SK-N-SH (cell line): ENCODE measurements at regions not wholly inside any gene's neighbourhood (a gene's known extent, or its start where the extent isn't known, plus 50 kb on each side); places are given as distances from the start of the nearest gene placed in this dataset.

Experiments used
- CTCF ChIA-PET: fragments of 300-600, 350-600 bp; formaldehyde crosslinking; extraction: SDS; loops from one replicate; lab custom pipeline; 2021; lab: Yijun Ruan, JAX
- POLR2A ChIA-PET: fragments of 350-600 bp; sonication (Branson Sonifier 250); formaldehyde crosslinking; extraction: SDS; loops from one replicate; lab custom pipeline; 2020; ENCODE audit warnings: antibody characterized with exemption, inconsistent platforms; lab: Yijun Ruan, JAX
- DNase-seq: peaks from one replicate; pipeline ENCODE4 v3.0.0; 2012
- H2AFZ ChIP-seq: fragments of 200-600 bp; sonication (generic); 2 replicates; pipeline ENCODE4 v1.8.1; 2016; ENCODE audit warnings: antibody characterized with exemption, mild to moderate bottlenecking, low read depth
- H3F3A ChIP-seq: fragments of 200-600 bp; sonication (generic); replicated peaks from 2 replicates; pipeline ENCODE3; 2016; ENCODE audit warnings: antibody characterized with exemption, mild to moderate bottlenecking; ENCODE audit not compliant: insufficient read depth
- H3K27ac ChIP-seq, 2 experiments: fragments of 200-500 bp in 1 of 2; fragments of 200-600 bp in 1 of 2; sonication (Bioruptor generic) in 1 of 2; sonication (generic), shearing (Covaris generic) in 1 of 2; 2 replicates each; pipeline versions ENCODE4 v1.5.1 to v1.6.1; 2014 to 2016; ENCODE audit warnings: low read depth in 2 of 2, inconsistent platforms in 1 of 2, low read length in 1 of 2, mild to moderate bottlenecking in 1 of 2, mixed read lengths in 1 of 2
- H3K27me3 ChIP-seq: fragments of 200-600 bp; sonication (generic), shearing (Covaris generic); 2 replicates; pipeline ENCODE4 v1.6.1; 2016; ENCODE audit warnings: mixed run types; ENCODE audit not compliant: insufficient read depth
- H3K36me3 ChIP-seq, 2 experiments: fragments of 200-500 bp in 1 of 2; fragments of 200-600 bp in 1 of 2; sonication (Bioruptor generic) in 1 of 2; sonication (generic) in 1 of 2; replicated peaks in 1 of 2; 2 replicates each; pipeline versions ENCODE3 to v1.5.1; 2014 to 2016; ENCODE audit warnings: low read length in 1 of 2, mild to moderate bottlenecking in 1 of 2; ENCODE audit not compliant: insufficient read depth in 2 of 2, control insufficient read depth in 1 of 2
- H3K4me1 ChIP-seq, 2 experiments: fragments of 200-500 bp in 1 of 2; fragments of 200-600 bp in 1 of 2; sonication (Bioruptor generic) in 1 of 2; sonication (generic), shearing (Covaris generic) in 1 of 2; 2 replicates each; pipeline versions ENCODE4 v1.5.1 to v1.6.1; 2014 to 2016; ENCODE audit warnings: low read depth in 1 of 2, low read length in 1 of 2, mixed run types in 1 of 2; ENCODE audit not compliant: insufficient read depth in 2 of 2, control insufficient read depth in 1 of 2
- H3K4me2 ChIP-seq: fragments of 200-600 bp; sonication (generic), shearing (Covaris generic); 2 replicates; pipeline ENCODE4 v1.6.1; 2017; ENCODE audit warnings: mixed run types
- H3K4me3 ChIP-seq, 2 experiments: fragments of 200-500 bp in 1 of 2; fragments of 200-600 bp in 1 of 2; sonication (Bioruptor generic) in 1 of 2; sonication (generic), shearing (Covaris generic) in 1 of 2; 2 replicates each; pipeline versions ENCODE4 v1.5.1 to v1.8.1; 2014 to 2016; ENCODE audit warnings: low read depth in 2 of 2, inconsistent platforms in 1 of 2, low read length in 1 of 2, mild to moderate bottlenecking in 1 of 2, mixed read lengths in 1 of 2, moderate library complexity in 1 of 2
- H3K79me2 ChIP-seq: fragments of 200-600 bp; sonication (generic); 2 replicates; pipeline ENCODE4 v1.8.1; 2017; ENCODE audit warnings: mild to moderate bottlenecking; ENCODE audit not compliant: insufficient read depth
- H3K9ac ChIP-seq: fragments of 200-600 bp; sonication (generic); 2 replicates; pipeline ENCODE4 v1.6.1; 2017; ENCODE audit warnings: mixed run types
- H3K9me2 ChIP-seq: fragments of 200-600 bp; sonication (generic); 2 replicates; pipeline ENCODE4 v1.6.1; 2017; ENCODE audit warnings: mixed run types
- H3K9me3 ChIP-seq: fragments of 200-600 bp; sonication (generic); 2 replicates; pipeline ENCODE4 v1.6.1; 2017; ENCODE audit warnings: mixed run types, mild to moderate bottlenecking, moderate library complexity
- H4K20me1 ChIP-seq: fragments of 200-600 bp; sonication (generic); 2 replicates; pipeline ENCODE4 v1.6.1; 2017; ENCODE audit warnings: mild to moderate bottlenecking, mixed run types; ENCODE audit not compliant: insufficient read depth
- FOSL2 ChIP-seq: IDR thresholded peaks from 2 replicates; pipeline ENCODE4 v1.4.0; 2012; ENCODE audit warnings: low read depth, mild to moderate bottlenecking, moderate library complexity, borderline replicate concordance
- FOXM1 ChIP-seq: IDR thresholded peaks from 2 replicates; pipeline ENCODE4 v1.4.0; 2012; ENCODE audit warnings: low read depth, mild to moderate bottlenecking
- GABPA ChIP-seq: IDR thresholded peaks from 2 replicates; pipeline ENCODE4 v1.4.0; 2012; ENCODE audit warnings: low read depth, mild to moderate bottlenecking
- GATA2 ChIP-seq: sonication (generic); formaldehyde crosslinking; IDR thresholded peaks from 2 replicates; pipeline ENCODE4 v1.5.0; 2020; ENCODE audit warnings: mild to moderate bottlenecking, missing genetic modification reagents
- JUND ChIP-seq: IDR thresholded peaks from 2 replicates; pipeline ENCODE4 v1.4.0; 2012
- MEF2A ChIP-seq: IDR thresholded peaks from 2 replicates; pipeline ENCODE4 v1.4.0; 2012; ENCODE audit warnings: low read depth, borderline replicate concordance
- MXI1 ChIP-seq: IDR thresholded peaks from 2 replicates; pipeline ENCODE4 v1.6.1; 2012; ENCODE audit warnings: mild to moderate bottlenecking, low read depth, low read length, improper control_type of control experiment
- NFIC ChIP-seq: IDR thresholded peaks from 2 replicates; pipeline ENCODE4 v1.4.0; 2012; ENCODE audit warnings: borderline replicate concordance
- NRF1 ChIP-seq: IDR thresholded peaks from 2 replicates; pipeline ENCODE4 v1.6.1; 2012; ENCODE audit warnings: low read depth, mild to moderate bottlenecking, low read length
- POLR2AphosphoS5 ChIP-seq: IDR thresholded peaks from 2 replicates; pipeline ENCODE4 v1.6.1; 2012; ENCODE audit warnings: low read depth, low read length
- RAD21 ChIP-seq: IDR thresholded peaks from 2 replicates; pipeline ENCODE4 v1.6.1; 2012; ENCODE audit warnings: mild to moderate bottlenecking, low read length
- RCOR1 ChIP-seq: fragments of 150-350 bp; IDR thresholded peaks from 2 replicates; pipeline ENCODE4 v1.6.1; 2017; ENCODE audit warnings: antibody characterized with exemption, low read length
- SIN3A ChIP-seq: IDR thresholded peaks from 2 replicates; pipeline ENCODE4 v1.6.1; 2012; ENCODE audit warnings: low read depth, mild to moderate bottlenecking, low read length, moderate library complexity, borderline replicate concordance
- WGBS: methylation state at CpG from one replicate; pipeline ENCODE4 v1.1.6; 2017; ENCODE audit warnings: low lambda C conversion rate; 5-methylcytosine and 5-hydroxymethylcytosine counted together
- TF ChIP-seq, protein P1 (sequence below): fragments of 200-600 bp; sonication (generic); IDR thresholded peaks from 2 replicates; pipeline ENCODE4 v1.6.1; 2017; ENCODE audit warnings: antibody characterized with exemption, mild to moderate bottlenecking, moderate library complexity
- TF ChIP-seq, protein P2 (sequence below): fragments of 150-350 bp; IDR thresholded peaks from 2 replicates; pipeline ENCODE4 v1.6.1; 2016; ENCODE audit warnings: mild to moderate bottlenecking, low read depth, low read length

DNA sequence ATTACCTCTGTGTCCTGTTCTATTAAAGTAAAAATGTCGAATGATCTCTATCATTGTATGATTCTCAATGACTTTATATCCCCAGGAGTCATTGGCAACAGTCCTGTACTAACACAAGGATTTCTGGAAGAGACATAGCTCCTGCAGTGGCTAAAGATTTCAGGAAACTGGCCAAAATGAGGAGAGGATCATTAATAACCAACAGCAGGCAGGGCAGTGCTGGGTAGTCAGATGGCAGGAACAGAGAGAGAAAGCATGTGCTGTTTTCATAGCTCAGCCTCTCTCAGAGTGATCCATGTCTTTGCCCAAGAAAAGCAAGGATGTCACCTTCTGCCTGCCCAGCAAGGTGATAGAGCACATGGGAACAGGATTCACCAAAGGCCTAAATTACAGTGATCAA is 604.7 kb upstream of the PLXNA2 start:
- H4K20me1 ChIP-seq, result no peaks in the 10 kb centered on the region
- no peak overlapping the region for H2AFZ ChIP-seq
- no peak overlapping the region for H3K9ac ChIP-seq
- no peaks in the 10 kb centered on the region for H3K9me3 ChIP-seq
- WGBS, result 15% methylated on average over 1 of the region's 1 CpG
- H3K4me3 ChIP-seq, result no peak overlapping the region
- no peaks in the 10 kb centered on the region for H3K27me3 ChIP-seq
- H3K4me1 ChIP-seq, result peaks cover 0 to 2% of the 10 kb centered on the region in 2 experiments; a peak in 2 of 4 replicates
- H3F3A ChIP-seq, result peaks cover 6% of the 10 kb centered on the region
- TF ChIP-seq NFIC (0 out of 2 replicates have a peak, but pooled peaks have one; percentile 9), JUND (no peak)
- H3K79me2 ChIP-seq, result no peaks in the 10 kb centered on the region
- H3K9me2 ChIP-seq, result no peaks in the 10 kb centered on the region
- H3K4me2 ChIP-seq, result no peak overlapping the region
- peak overlapping the region in 1 of 2 experiments; percentile 77; a peak in 2 of 4 replicates for H3K27ac ChIP-seq
- no peak for DNase-seq
- ChIA-PET POLR2A (interaction anchor here (0.6 kb wide), 1 partner anchor 63 kb away, joined by 3 read pairs; no protein-coding TSS in a partner anchor), CTCF (interaction anchor here (1.3 kb wide), 1 partner anchor 29 kb away, joined by 3 read pairs; no protein-coding TSS in a partner anchor)
- no peaks in the 10 kb centered on the region for H3K36me3 ChIP-seq

DNA sequence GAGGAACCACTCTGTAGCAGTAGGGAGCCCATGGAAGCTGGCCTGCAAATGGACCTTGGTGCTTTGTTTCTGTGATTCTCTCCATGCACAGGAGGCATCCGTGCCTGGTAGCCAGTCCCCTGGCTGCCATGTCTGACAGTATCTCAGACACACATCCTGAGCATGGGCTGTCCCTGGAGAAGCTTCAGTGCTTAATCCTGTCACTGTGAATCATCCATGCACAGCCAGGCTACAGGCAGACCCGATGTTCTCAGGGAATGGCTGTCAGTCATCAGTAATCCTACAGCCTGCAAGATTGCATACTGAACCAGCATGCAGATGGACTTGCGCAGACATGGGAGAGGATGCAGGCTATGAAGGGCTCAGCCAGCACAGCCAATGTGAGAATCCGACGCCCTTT is 606.3 kb upstream of the PLXNA2 start:
- H3K4me2 ChIP-seq, result no peak overlapping the region
- no peak overlapping the region for H3K27ac ChIP-seq
- ChIA-PET POLR2A (no interaction called here), CTCF (interaction anchor here (1.0 to 1.3 kb wide), 2 partner anchors 8 to 28 kb away, joined by 3 read pairs; no protein-coding TSS in a partner anchor)
- H3K27me3 ChIP-seq, result no peaks in the 10 kb centered on the region
- H3F3A ChIP-seq, result peaks cover 6% of the 10 kb centered on the region
- no peaks in the 10 kb centered on the region for H3K9me3 ChIP-seq
- peaks cover 0 to 2% of the 10 kb centered on the region in 2 experiments; a peak in 2 of 4 replicates for H3K4me1 ChIP-seq
- H4K20me1 ChIP-seq, result no peaks in the 10 kb centered on the region
- no peaks in the 10 kb centered on the region for H3K36me3 ChIP-seq
- WGBS, result 70% methylated on average over 4 of the region's 5 CpGs
- no peak for DNase-seq
- no peak for TF ChIP-seq RCOR1
- TF ChIP-seq MXI1, result no peak
- TF ChIP-seq GATA2 (CRISPR knock-in tag), result no peak
- no peak for TF ChIP-seq NFIC
- TF ChIP-seq, protein P1, sequence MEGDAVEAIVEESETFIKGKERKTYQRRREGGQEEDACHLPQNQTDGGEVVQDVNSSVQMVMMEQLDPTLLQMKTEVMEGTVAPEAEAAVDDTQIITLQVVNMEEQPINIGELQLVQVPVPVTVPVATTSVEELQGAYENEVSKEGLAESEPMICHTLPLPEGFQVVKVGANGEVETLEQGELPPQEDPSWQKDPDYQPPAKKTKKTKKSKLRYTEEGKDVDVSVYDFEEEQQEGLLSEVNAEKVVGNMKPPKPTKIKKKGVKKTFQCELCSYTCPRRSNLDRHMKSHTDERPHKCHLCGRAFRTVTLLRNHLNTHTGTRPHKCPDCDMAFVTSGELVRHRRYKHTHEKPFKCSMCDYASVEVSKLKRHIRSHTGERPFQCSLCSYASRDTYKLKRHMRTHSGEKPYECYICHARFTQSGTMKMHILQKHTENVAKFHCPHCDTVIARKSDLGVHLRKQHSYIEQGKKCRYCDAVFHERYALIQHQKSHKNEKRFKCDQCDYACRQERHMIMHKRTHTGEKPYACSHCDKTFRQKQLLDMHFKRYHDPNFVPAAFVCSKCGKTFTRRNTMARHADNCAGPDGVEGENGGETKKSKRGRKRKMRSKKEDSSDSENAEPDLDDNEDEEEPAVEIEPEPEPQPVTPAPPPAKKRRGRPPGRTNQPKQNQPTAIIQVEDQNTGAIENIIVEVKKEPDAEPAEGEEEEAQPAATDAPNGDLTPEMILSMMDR, result no peak
- no peak for TF ChIP-seq RAD21
- TF ChIP-seq FOXM1, result no peak
- no peak for TF ChIP-seq GABPA
- TF ChIP-seq MEF2A, result no peak
- no peak for TF ChIP-seq SIN3A
- TF ChIP-seq FOSL2, result no peak
- TF ChIP-seq, protein P2, sequence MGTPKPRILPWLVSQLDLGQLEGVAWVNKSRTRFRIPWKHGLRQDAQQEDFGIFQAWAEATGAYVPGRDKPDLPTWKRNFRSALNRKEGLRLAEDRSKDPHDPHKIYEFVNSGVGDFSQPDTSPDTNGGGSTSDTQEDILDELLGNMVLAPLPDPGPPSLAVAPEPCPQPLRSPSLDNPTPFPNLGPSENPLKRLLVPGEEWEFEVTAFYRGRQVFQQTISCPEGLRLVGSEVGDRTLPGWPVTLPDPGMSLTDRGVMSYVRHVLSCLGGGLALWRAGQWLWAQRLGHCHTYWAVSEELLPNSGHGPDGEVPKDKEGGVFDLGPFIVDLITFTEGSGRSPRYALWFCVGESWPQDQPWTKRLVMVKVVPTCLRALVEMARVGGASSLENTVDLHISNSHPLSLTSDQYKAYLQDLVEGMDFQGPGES, result no peak
- no peak for TF ChIP-seq POLR2AphosphoS5
- no peak for TF ChIP-seq NRF1
- H3K9ac ChIP-seq, result no peak overlapping the region
- H2AFZ ChIP-seq, result no peak overlapping the region
- H3K4me3 ChIP-seq, result no peak overlapping the region
- no peaks in the 10 kb centered on the region for H3K79me2 ChIP-seq
- H3K9me2 ChIP-seq, result no peaks in the 10 kb centered on the region
